GM21447 (cell line): ENCODE measurements at regions not wholly inside any gene's neighbourhood (a gene's known extent, or its start where the extent isn't known, plus 50 kb on each side); places are given as distances from the start of the nearest gene placed in this dataset.
"Not testable (repeated sequence)": the region's sequence is repeated elsewhere in the genome, so short reads cannot be mapped to it uniquely, and the experiment has no call there.

Experiments
- ATAC-seq: cut with Tn5 transposase; IDR thresholded peaks from one replicate; pipeline ENCODE4 v1.9.1; 2021; ENCODE audit not compliant: unreplicated experiment

GRCh38 chr10:53223851-53224250 is 451.3 kb upstream of the MBL2 start:
- ATAC-seq = no peak

- ATAC-seq = no peak
Observed at GRCh38 chr10:53222806-53223205, 450.2 kb upstream of the MBL2 start.

GRCh38 chr10:53209944-53210611 is 437.5 kb upstream of the MBL2 start:
- ATAC-seq = no peak

- ATAC-seq = no peak
Observed at GRCh38 chr10:53183733-53184132, 411.1 kb upstream of the MBL2 start.

- no peak for ATAC-seq
Observed at GRCh38 chr10:53177468-53177867, 404.9 kb upstream of the MBL2 start.

- no peak for ATAC-seq
Observed at GRCh38 chr10:53166325-53166724, 393.7 kb upstream of the MBL2 start.

GRCh38 chr10:53162856-53163255 is 390.3 kb upstream of the MBL2 start:
- no peak for ATAC-seq

GRCh38 chr10:53161231-53161630 is 388.6 kb upstream of the MBL2 start:
- ATAC-seq = no peak

GRCh38 chr10:53155674-53156073 is 383.1 kb upstream of the MBL2 start:
- ATAC-seq = not testable (repeated sequence)

GRCh38 chr10:53153831-53154230 is 381.2 kb upstream of the MBL2 start:
- ATAC-seq = no peak

GRCh38 chr10:53140506-53140905 is 367.9 kb upstream of the MBL2 start:
- no peak for ATAC-seq

GRCh38 chr10:53135897-53136253 is 363.3 kb upstream of the MBL2 start:
- no peak for ATAC-seq

GRCh38 chr10:53135213-53135896 is 362.8 kb upstream of the MBL2 start:
- ATAC-seq = no peak

- no peak for ATAC-seq
Observed at GRCh38 chr10:53134050-53134449, 361.5 kb upstream of the MBL2 start.

- ATAC-seq = no peak
Observed at GRCh38 chr10:53130337-53130736, 357.8 kb upstream of the MBL2 start.

- ATAC-seq = no peak
Observed at GRCh38 chr10:53127686-53128085, 355.1 kb upstream of the MBL2 start.

GRCh38 chr10:53123311-53123710 is 350.7 kb upstream of the MBL2 start:
- no peak for ATAC-seq

- ATAC-seq = no peak
Observed at GRCh38 chr10:53122281-53122680, 349.7 kb upstream of the MBL2 start.

- ATAC-seq = no peak
Observed at GRCh38 chr10:53115660-53116059, 343.1 kb upstream of the MBL2 start.

GRCh38 chr10:53111529-53111928 is 338.9 kb upstream of the MBL2 start:
- no peak for ATAC-seq

GRCh38 chr10:53109320-53109719 is 336.7 kb upstream of the MBL2 start:
- ATAC-seq = no peak

- ATAC-seq = no peak
Observed at GRCh38 chr10:53108317-53108934, 335.8 kb upstream of the MBL2 start.
